WTC11 (cell line): ENCODE measurements at regions not wholly inside any gene's neighbourhood (a gene's known extent, or its start where the extent isn't known, plus 50 kb on each side); places are given as distances from the start of the nearest gene placed in this dataset.
"Not testable (repeated sequence)": the region's sequence is repeated elsewhere in the genome, so short reads cannot be mapped to it uniquely, and the experiment has no call there.

ENCODE experiments used
- ATAC-seq: fragments of 200-7000 bp; cut with Tn5 transposase; 2 replicates; pipeline ENCODE4 v1.10.0; 2021; ENCODE audit warnings: mild to moderate bottlenecking, moderate library complexity
- CTCF ChIA-PET: fragments of 300-600 bp; sonication (Branson Sonifier 250); formaldehyde crosslinking; loops from one replicate; lab custom pipeline; 2021; ENCODE audit warnings: antibody characterized with exemption; lab: Charles Lee
- POLR2A ChIA-PET: fragments of 350-600 bp; sonication (Branson Sonifier 250); formaldehyde crosslinking; loops from one replicate; lab custom pipeline; 2021; ENCODE audit warnings: antibody characterized with exemption; lab: Charles Lee
- DNase-seq: peaks from one replicate; pipeline ENCODE4 v3.0.0; 2021; ENCODE audit warnings: low spot score
- H3K27ac Mint-ChIP-seq: 2 replicates; pipeline ENCODE4 v1.8.0; 2021; ENCODE audit warnings: mixed read lengths
- H3K27me3 Mint-ChIP-seq: 2 replicates; pipeline ENCODE4 v1.8.0; 2021; ENCODE audit warnings: low read depth, mild to moderate bottlenecking, moderate library complexity, mixed read lengths
- H3K36me3 Mint-ChIP-seq: 2 replicates; pipeline ENCODE4 v1.8.0; 2021; ENCODE audit warnings: mixed read lengths
- H3K4me1 Mint-ChIP-seq: 2 replicates; pipeline ENCODE4 v1.8.0; 2022; ENCODE audit warnings: mixed read lengths
- H3K4me3 Mint-ChIP-seq: 2 replicates; pipeline ENCODE4 v1.8.0; 2021; ENCODE audit warnings: mild to moderate bottlenecking, moderate library complexity, mixed read lengths
- H3K9me3 Mint-ChIP-seq: 2 replicates; pipeline ENCODE4 v1.8.0; 2021; ENCODE audit warnings: mixed read lengths
- AR ChIP-seq: fragments of 250-450 bp; sonication (Bioruptor Pico); IDR thresholded peaks from 2 replicates; pipeline ENCODE4 v1.9.0; 2021; ENCODE audit warnings: mild to moderate bottlenecking
- E2F5 ChIP-seq: sonication (generic); formaldehyde crosslinking; IDR thresholded peaks from 2 replicates; pipeline ENCODE4 v1.8.1; 2022; ENCODE audit warnings: mild to moderate bottlenecking, moderate library complexity, missing genetic modification reagents
- JUN ChIP-seq: sonication (generic); formaldehyde crosslinking; IDR thresholded peaks from 2 replicates; pipeline ENCODE4 v1.8.0; 2023; ENCODE audit warnings: mild to moderate bottlenecking, missing genetic modification reagents
- MLX ChIP-seq: sonication (generic); formaldehyde crosslinking; IDR thresholded peaks from 2 replicates; pipeline ENCODE4 v1.8.1; 2023; ENCODE audit warnings: mild to moderate bottlenecking, missing genetic modification reagents, moderate library complexity
- NR1H2 ChIP-seq: sonication (generic); formaldehyde crosslinking; IDR thresholded peaks from 2 replicates; pipeline ENCODE4 v1.9.0; 2021; ENCODE audit warnings: mild to moderate bottlenecking, moderate library complexity, missing genetic modification reagents
- NR3C1 ChIP-seq: sonication (generic); formaldehyde crosslinking; conservative IDR thresholded peaks from 2 replicates; pipeline ENCODE4 v1.8.1; 2023; ENCODE audit warnings: low read depth, mild to moderate bottlenecking, missing genetic modification reagents
- PREB ChIP-seq: sonication (generic); formaldehyde crosslinking; IDR thresholded peaks from 2 replicates; pipeline ENCODE4 v1.8.1; 2022; ENCODE audit warnings: mild to moderate bottlenecking, missing genetic modification reagents, moderate library complexity, borderline replicate concordance
- PRRX2 ChIP-seq: fragments of 250-450 bp; sonication (Bioruptor Pico); IDR thresholded peaks from 2 replicates; pipeline ENCODE4 v1.8.0; 2021; ENCODE audit warnings: mild to moderate bottlenecking
- SMAD3 ChIP-seq: sonication (generic); formaldehyde crosslinking; IDR thresholded peaks from 2 replicates; pipeline ENCODE4 v1.8.0; 2022; ENCODE audit warnings: missing genetic modification reagents, mild to moderate bottlenecking, borderline replicate concordance
- STAT6 ChIP-seq: sonication (generic); formaldehyde crosslinking; conservative IDR thresholded peaks from 2 replicates; pipeline ENCODE4 v1.8.1; 2023; ENCODE audit warnings: mild to moderate bottlenecking, low read depth, missing genetic modification reagents, moderate library complexity
- TCF7 ChIP-seq: sonication (generic); formaldehyde crosslinking; IDR thresholded peaks from 2 replicates; pipeline ENCODE4 v1.8.0; 2022; ENCODE audit warnings: mild to moderate bottlenecking, low read depth, missing genetic modification reagents, moderate library complexity
- USF2 ChIP-seq: sonication (generic); formaldehyde crosslinking; IDR thresholded peaks from 2 replicates; pipeline ENCODE4 v1.8.1; 2023; ENCODE audit warnings: mild to moderate bottlenecking, missing genetic modification reagents, moderate library complexity
- ZNF263 ChIP-seq: sonication (generic); formaldehyde crosslinking; IDR thresholded peaks from 2 replicates; pipeline ENCODE4 v1.8.1; 2022; ENCODE audit warnings: low read depth, mild to moderate bottlenecking, moderate library complexity, missing genetic modification reagents
- ZNF423 ChIP-seq: fragments of 250-450 bp; sonication (Bioruptor Pico); IDR thresholded peaks from 2 replicates; pipeline ENCODE4 v2.1.2; 2022; ENCODE audit warnings: mild to moderate bottlenecking, moderate library complexity
- ZNF512 ChIP-seq: sonication (generic); formaldehyde crosslinking; IDR thresholded peaks from 2 replicates; pipeline ENCODE4 v1.8.1; 2022; ENCODE audit warnings: missing genetic modification reagents, borderline replicate concordance

- ATAC-seq: peak; percentile 43; the same call in 1 of the 2 replicates
- Mint-ChIP-seq H3K27ac (no peak overlapping the region), H3K36me3 (no peaks in the 10 kb centered on the region)
- no peak for TF ChIP-seq NR3C1
- no peak for TF ChIP-seq ZNF423 (CRISPR knock-in tag)
- no peak for TF ChIP-seq AR (CRISPR knock-in tag)
- TF ChIP-seq ZNF512 (CRISPR knock-in tag): no peak
- TF ChIP-seq, all 79 proteins: peak for 0
- Mint-ChIP-seq H3K9me3 (0 out of 2 replicates have a peak, but pooled peaks cover 5% of the 10 kb centered on the region), H3K4me3 (no peak overlapping the region), H3K4me1 (no peaks in the 10 kb centered on the region), H3K27me3 (no peaks in the 10 kb centered on the region)
- CTCF ChIA-PET: no interaction called here
- POLR2A ChIA-PET: no interaction called here
- DNase-seq: no peak
Observed at GRCh38 chr1:188642704-188643103, 1814.0 kb downstream of the PLA2G4A start.

GRCh38 chr1:188652678-188653077 is 1823.9 kb downstream of the PLA2G4A start:
- no peak for DNase-seq
- peaks cover 2% of the 10 kb centered on the region for H3K4me1 Mint-ChIP-seq
- H3K27ac Mint-ChIP-seq: no peak overlapping the region
- H3K9me3 Mint-ChIP-seq: peaks cover 4% of the 10 kb centered on the region; the same call in 1 of the 2 replicates
- H3K27me3 Mint-ChIP-seq: no peaks in the 10 kb centered on the region
- no peak overlapping the region for H3K4me3 Mint-ChIP-seq
- POLR2A ChIA-PET: no interaction called here
- no peak for ATAC-seq
- CTCF ChIA-PET: no interaction called here
- TF ChIP-seq MLX (CRISPR knock-in tag) (no peak), PREB (no peak), PRRX2 (no peak), ZNF263 (CRISPR knock-in tag) (no peak), SMAD3 (CRISPR knock-in tag) (no peak), TCF7 (CRISPR knock-in tag) (no peak)
- H3K36me3 Mint-ChIP-seq: no peaks in the 10 kb centered on the region

- H3K27ac Mint-ChIP-seq, H3K27me3 Mint-ChIP-seq, POLR2A ChIA-PET, H3K4me1 Mint-ChIP-seq, CTCF ChIA-PET, H3K36me3 Mint-ChIP-seq, ATAC-seq, H3K9me3 Mint-ChIP-seq, DNase-seq, H3K4me3 Mint-ChIP-seq: not testable (repeated sequence)
Observed at GRCh38 chr1:188655966-188656365, 1821.7 kb downstream of the BRINP3 start.

- Mint-ChIP-seq H3K9me3 (no peaks in the 10 kb centered on the region), H3K4me3 (no peak overlapping the region), H3K4me1 (peaks cover 5% of the 10 kb centered on the region), H3K27me3 (no peaks in the 10 kb centered on the region), H3K27ac (no peak overlapping the region), H3K36me3 (no peaks in the 10 kb centered on the region)
- TF ChIP-seq E2F5: no peak
- no peak for TF ChIP-seq NR3C1
- TF ChIP-seq STAT6 (CRISPR knock-in tag): no peak
- TF ChIP-seq JUN (CRISPR knock-in tag): no peak
- TF ChIP-seq NR1H2 (CRISPR knock-in tag): no peak
- no peak for TF ChIP-seq PREB
- no peak for TF ChIP-seq USF2 (CRISPR knock-in tag)
- POLR2A ChIA-PET: no interaction called here
- CTCF ChIA-PET: no interaction called here
- DNase-seq: no peak
- no peak for ATAC-seq
Observed at GRCh38 chr1:188660572-188660971, 1817.1 kb downstream of the BRINP3 start.
